ENCODE measurements at regions not wholly inside any gene's neighbourhood (a gene's known extent, or its start where the extent isn't known, plus 50 kb on each side); places are given as distances from the start of the nearest gene placed in this dataset.
"Not testable (repeated sequence)": the region's sequence is repeated elsewhere in the genome, so short reads cannot be mapped to it uniquely, and the experiment has no call there.

GRCh38 chr2:126048719-126049118, 607.2 kb upstream of the GYPC start:
- no peak for DNase-seq
- no peaks in the 10 kb centered on the region for H3K9me3 ChIP-seq
- intact Hi-C loops (cut with DNase I), result no loop called here
- TF ChIP-seq, protein P1, sequence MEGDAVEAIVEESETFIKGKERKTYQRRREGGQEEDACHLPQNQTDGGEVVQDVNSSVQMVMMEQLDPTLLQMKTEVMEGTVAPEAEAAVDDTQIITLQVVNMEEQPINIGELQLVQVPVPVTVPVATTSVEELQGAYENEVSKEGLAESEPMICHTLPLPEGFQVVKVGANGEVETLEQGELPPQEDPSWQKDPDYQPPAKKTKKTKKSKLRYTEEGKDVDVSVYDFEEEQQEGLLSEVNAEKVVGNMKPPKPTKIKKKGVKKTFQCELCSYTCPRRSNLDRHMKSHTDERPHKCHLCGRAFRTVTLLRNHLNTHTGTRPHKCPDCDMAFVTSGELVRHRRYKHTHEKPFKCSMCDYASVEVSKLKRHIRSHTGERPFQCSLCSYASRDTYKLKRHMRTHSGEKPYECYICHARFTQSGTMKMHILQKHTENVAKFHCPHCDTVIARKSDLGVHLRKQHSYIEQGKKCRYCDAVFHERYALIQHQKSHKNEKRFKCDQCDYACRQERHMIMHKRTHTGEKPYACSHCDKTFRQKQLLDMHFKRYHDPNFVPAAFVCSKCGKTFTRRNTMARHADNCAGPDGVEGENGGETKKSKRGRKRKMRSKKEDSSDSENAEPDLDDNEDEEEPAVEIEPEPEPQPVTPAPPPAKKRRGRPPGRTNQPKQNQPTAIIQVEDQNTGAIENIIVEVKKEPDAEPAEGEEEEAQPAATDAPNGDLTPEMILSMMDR (IDR thresholded peaks at IDR 0.05), result no peak
- peak; percentile 57 to 85 (median 80) for ATAC-seq
- H3K27me3 ChIP-seq, result no peaks in the 10 kb centered on the region
- H3K4me1 ChIP-seq, result peaks cover 0 to 15% (median 0%) of the 10 kb centered on the region in 4 donors
- H3K27ac ChIP-seq, result peak overlapping the region in 1 of 3 donors; percentile 8
- H3K4me3 ChIP-seq, result no peak overlapping the region
- H3K36me3 ChIP-seq, result no peaks in the 10 kb centered on the region

GRCh38 chr2:126049461-126049860, 606.5 kb upstream of the GYPC start:
- DNase-seq (no peak), ATAC-seq (no peak)
- TF ChIP-seq, protein P1 (IDR thresholded peaks at IDR 0.05), result no peak
- no peak for TF ChIP-seq POLR2A (IDR thresholded peaks at IDR 0.05)
- Histone ChIP-seq H3K27ac (peak overlapping the region in 1 of 3 donors; percentile 8), H3K4me1 (peaks cover 0 to 15% (median 0%) of the 10 kb centered on the region in 4 donors), H3K27me3 (no peaks in the 10 kb centered on the region), H3K36me3 (no peaks in the 10 kb centered on the region), H3K9me3 (no peaks in the 10 kb centered on the region), H3K4me3 (no peak overlapping the region)
- intact Hi-C loops (cut with DNase I), result no loop called here
- WGBS (ENCODE audit: insufficient coverage, low coverage, low lambda C conversion rate, missing lambda C conversion rate), result 100% methylated on average over 1 of the region's 1 CpG

- Histone ChIP-seq H3K36me3 (no peaks in the 10 kb centered on the region), H3K27ac (peak overlapping the region in 2 of 3 donors; percentile 5 to 66), H3K9me3 (no peaks in the 10 kb centered on the region), H3K27me3 (no peaks in the 10 kb centered on the region), H3K4me3 (no peak overlapping the region), H3K4me1 (peaks cover 0 to 15% (median 0%) of the 10 kb centered on the region in 4 donors)
- intact Hi-C loops (cut with DNase I), result no loop called here
- ATAC-seq, result peak; percentile 42 to 84 (median 60)
- 26% methylated on average over 7 of the region's 7 CpGs for WGBS (ENCODE audit: insufficient coverage, low coverage, low lambda C conversion rate, missing lambda C conversion rate)
- TF ChIP-seq POLR2A (IDR thresholded peaks at IDR 0.05), result no peak
- TF ChIP-seq, protein P1 (IDR thresholded peaks at IDR 0.05), result no peak
- no peak for DNase-seq
Observed at GRCh38 chr2:126050991-126051736, 604.8 kb upstream of the GYPC start.

- H3K36me3 ChIP-seq; DNase-seq; H3K9me3 ChIP-seq; H3K27me3 ChIP-seq; H3K4me3 ChIP-seq; intact Hi-C loops (cut with DNase I): not testable (repeated sequence)
- H3K4me1 ChIP-seq, result peaks cover 0 to 15% (median 0%) of the 10 kb centered on the region in 4 donors
- WGBS (ENCODE audit: insufficient coverage, low coverage, low lambda C conversion rate, missing lambda C conversion rate), result 41% methylated on average over 5 of the region's 6 CpGs
- H3K27ac ChIP-seq, result peak overlapping the region in 1 of 3 donors; percentile 66
- peak in 1 of 4 donors; percentile 15 for ATAC-seq
Observed at GRCh38 chr2:126051737-126052240, 604.2 kb upstream of the GYPC start.

- no peaks in the 10 kb centered on the region for H3K27me3 ChIP-seq
- H3K4me1 ChIP-seq, result no peaks in the 10 kb centered on the region
- 7% methylated on average over 1 of the region's 2 CpGs for WGBS (ENCODE audit: insufficient coverage, low coverage, low lambda C conversion rate, missing lambda C conversion rate)
- ATAC-seq, result no peak
- no peaks in the 10 kb centered on the region for H3K36me3 ChIP-seq
- H3K9me3 ChIP-seq, result no peaks in the 10 kb centered on the region
- TF ChIP-seq, protein P1 (IDR thresholded peaks at IDR 0.05), result no peak
- no peak for TF ChIP-seq POLR2A (IDR thresholded peaks at IDR 0.05)
- H3K27ac ChIP-seq, result no peak overlapping the region
- DNase-seq, result no peak
- H3K4me3 ChIP-seq, result no peak overlapping the region
- intact Hi-C loops (cut with DNase I), result no loop called here
Observed at GRCh38 chr2:126059379-126059778, 596.6 kb upstream of the GYPC start.

Measured in right lobe of liver (tissue), 6 donors.